H9 (cell line): ENCODE measurements at regions not wholly inside any gene's neighbourhood (a gene's known extent, or its start where the extent isn't known, plus 50 kb on each side); places are given as distances from the start of the nearest gene placed in this dataset.

Experiments used
- DNase-seq: peaks from one replicate; pipeline ENCODE4 v3.0.0-alpha.2; 2017
- H2AFZ ChIP-seq: one replicate; pipeline ENCODE4 v1.6.1; 2013; ENCODE audit warnings: mild to moderate bottlenecking, low read length, control low read depth, moderate library complexity
- H2AK5ac ChIP-seq: 2 replicates; pipeline ENCODE4 v1.6.1; 2013; ENCODE audit warnings: low read length, control low read depth, mixed read lengths; ENCODE audit not compliant: insufficient read length
- H2BK120ac ChIP-seq: one replicate; pipeline ENCODE4 v1.6.1; 2013; ENCODE audit warnings: low read depth, mild to moderate bottlenecking, low read length, control low read depth, inconsistent platforms; ENCODE audit not compliant: poor library complexity, severe bottlenecking
- H2BK12ac ChIP-seq: 2 replicates; pipeline ENCODE4 v1.6.1; 2013; ENCODE audit warnings: low read length, control low read depth, mixed read lengths, low read depth; ENCODE audit not compliant: insufficient read length
- H2BK15ac ChIP-seq: 2 replicates; pipeline ENCODE4 v1.6.1; 2013; ENCODE audit warnings: low read depth, low read length, control low read depth
- H2BK20ac ChIP-seq: one replicate; pipeline ENCODE4 v1.6.1; 2013; ENCODE audit warnings: low read depth, mild to moderate bottlenecking, low read length, control low read depth, inconsistent platforms; ENCODE audit not compliant: poor library complexity, severe bottlenecking
- H2BK5ac ChIP-seq: 2 replicates; pipeline ENCODE4 v1.6.1; 2013; ENCODE audit warnings: low read length, control low read depth, mixed read lengths; ENCODE audit not compliant: insufficient read length
- H3K14ac ChIP-seq: 2 replicates; pipeline ENCODE4 v1.6.1; 2013; ENCODE audit warnings: low read length, control low read depth; ENCODE audit not compliant: insufficient read depth
- H3K18ac ChIP-seq: 2 replicates; pipeline ENCODE4 v1.6.1; 2013; ENCODE audit warnings: low read depth, mild to moderate bottlenecking, mixed read lengths, low read length, control low read depth; ENCODE audit not compliant: insufficient read length
- H3K23ac ChIP-seq: 2 replicates; pipeline ENCODE4 v1.6.1; 2013; ENCODE audit warnings: low read length, control low read depth, mixed read lengths, low read depth; ENCODE audit not compliant: insufficient read length
- H3K23me2 ChIP-seq: 2 replicates; pipeline ENCODE4 v1.6.1; 2013; ENCODE audit warnings: low read depth, mild to moderate bottlenecking, mixed read lengths, low read length, control low read depth; ENCODE audit not compliant: insufficient read length, poor library complexity, severe bottlenecking
- H3K27ac ChIP-seq: 2 replicates; pipeline ENCODE4 v1.5.1; 2013; ENCODE audit warnings: low read length, control low read depth, mixed read lengths, low read depth; ENCODE audit not compliant: insufficient read length
- H3K27me3 ChIP-seq: 2 replicates; pipeline ENCODE4 v1.6.1; 2013; ENCODE audit warnings: low read length, control low read depth, inconsistent platforms; ENCODE audit not compliant: insufficient read depth
- H3K4ac ChIP-seq: 2 replicates; pipeline ENCODE4 v1.6.1; 2013; ENCODE audit warnings: low read depth, mild to moderate bottlenecking, control low read depth, inconsistent platforms, low read length, moderate library complexity
- H3K4me1 ChIP-seq: 2 replicates; pipeline ENCODE4 v1.6.1; 2013; ENCODE audit warnings: low read length, control low read depth, inconsistent platforms; ENCODE audit not compliant: insufficient read depth
- H3K4me2 ChIP-seq: 2 replicates; pipeline ENCODE4 v1.6.1; 2013; ENCODE audit warnings: low read length, control low read depth, mixed read lengths; ENCODE audit not compliant: insufficient read length, insufficient read depth
- H3K56ac ChIP-seq: 2 replicates; pipeline ENCODE4 v1.6.1; 2013; ENCODE audit warnings: low read depth, mild to moderate bottlenecking, mixed read lengths, low read length, control low read depth; ENCODE audit not compliant: insufficient read length
- H3K79me1 ChIP-seq: 2 replicates; pipeline ENCODE4 v1.6.1; 2013; ENCODE audit warnings: low read depth, mild to moderate bottlenecking, moderate library complexity, low read length, control low read depth, inconsistent platforms; ENCODE audit not compliant: insufficient read depth, poor library complexity, severe bottlenecking
- H3K79me2 ChIP-seq: 2 replicates; pipeline ENCODE4 v1.6.1; 2013; ENCODE audit warnings: low read length, control low read depth, inconsistent platforms; ENCODE audit not compliant: insufficient read depth
- H3K9ac ChIP-seq: 2 replicates; pipeline ENCODE4 v1.6.1; 2013; ENCODE audit warnings: low read length, control low read depth, mixed read lengths; ENCODE audit not compliant: insufficient read length; ENCODE audit errors: extremely low read depth
- H3K9me3 ChIP-seq: one replicate; pipeline ENCODE4 v1.6.1; 2013; ENCODE audit warnings: low read depth, low read length, inconsistent platforms; ENCODE audit not compliant: control insufficient read depth
- H3T11ph ChIP-seq: one replicate; pipeline ENCODE4 v1.6.1; 2013; ENCODE audit warnings: mild to moderate bottlenecking, low read length, control low read depth, inconsistent platforms
- H4K20me1 ChIP-seq: one replicate; pipeline ENCODE4 v1.6.1; 2013; ENCODE audit not compliant: control insufficient read depth, insufficient read length, insufficient read depth
- H4K5ac ChIP-seq: 2 replicates; pipeline ENCODE4 v1.6.1; 2013; ENCODE audit warnings: low read depth, mild to moderate bottlenecking, mixed read lengths, low read length, control low read depth; ENCODE audit not compliant: insufficient read length
- H4K8ac ChIP-seq: replicated peaks from 2 replicates; pipeline ENCODE4 v1.6.1; 2013; ENCODE audit warnings: low read length, control low read depth, mixed read lengths, low read depth; ENCODE audit not compliant: insufficient read length
- H4K91ac ChIP-seq: 2 replicates; pipeline ENCODE4 v1.6.1; 2013; ENCODE audit warnings: low read depth, mild to moderate bottlenecking, moderate library complexity, mixed read lengths, low read length, control low read depth; ENCODE audit not compliant: insufficient read length
- H3K27ac Mint-ChIP-seq, 3 experiments: 2 replicates in 2 of 3; 3 replicates in 1 of 3; pipeline ENCODE4 v1.8.0; 2020 to 2021; ENCODE audit warnings: mixed read lengths in 3 of 3, mild to moderate bottlenecking in 1 of 3, moderate library complexity in 1 of 3
- H3K27me3 Mint-ChIP-seq: 2 replicates; pipeline ENCODE4 v1.8.0; 2021; ENCODE audit warnings: low read depth, mild to moderate bottlenecking, moderate library complexity, mixed read lengths
- H3K36me3 Mint-ChIP-seq, 3 experiments: 2 replicates in 2 of 3; 3 replicates in 1 of 3; pipeline ENCODE4 v1.8.0; 2020 to 2021; ENCODE audit warnings: low read depth in 3 of 3, mixed read lengths in 3 of 3; ENCODE audit not compliant: insufficient read depth in 1 of 3
- H3K4me1 Mint-ChIP-seq, 2 experiments: 2 replicates each; pipeline ENCODE4 v1.8.0; 2020; ENCODE audit warnings: mixed read lengths in 2 of 2
- H3K4me3 Mint-ChIP-seq, 2 experiments: 2 replicates in 1 of 2; 3 replicates in 1 of 2; pipeline ENCODE4 v1.8.0; 2020 to 2021; ENCODE audit warnings: mild to moderate bottlenecking in 2 of 2, mixed read lengths in 2 of 2, moderate library complexity in 1 of 2
- H3K9me3 Mint-ChIP-seq, 2 experiments: 2 replicates in 1 of 2; 3 replicates in 1 of 2; pipeline ENCODE4 v1.8.0; 2020; ENCODE audit warnings: mild to moderate bottlenecking in 2 of 2, mixed read lengths in 2 of 2, moderate library complexity in 1 of 2
- CTCF ChIP-seq: fragments of 200-600 bp; sonication (generic); conservative IDR thresholded peaks from 3 replicates; pipeline ENCODE4 v1.8.0; 2021; ENCODE audit warnings: antibody characterized with exemption, mild to moderate bottlenecking
- WGBS: extraction: QIAGEN DNeasy Blood & Tissue Kit; methylation state at CpG from one replicate; pipeline ENCODE4 v1.1.7; 2013; ENCODE audit warnings: missing lambda C conversion rate, low lambda C conversion rate, mixed read lengths; ENCODE audit not compliant: insufficient read length; ENCODE audit errors: extremely low coverage; 5-methylcytosine and 5-hydroxymethylcytosine counted together

GRCh38 chr13:39862900-39863299 lies 207.4 kb downstream of the COG6 start:
- H2BK5ac ChIP-seq: no peak overlapping the region
- H3K14ac ChIP-seq: no peak overlapping the region
- no peak overlapping the region for H4K8ac ChIP-seq
- Mint-ChIP-seq H3K9me3 (no peaks in the 10 kb centered on the region), H3K4me3 (no peak overlapping the region), H3K27ac (no peak overlapping the region), H3K36me3 (no peaks in the 10 kb centered on the region), H3K27me3 (no peaks in the 10 kb centered on the region; the same call in 1 of the 2 replicates), H3K4me1 (peaks cover 0 to 2% of the 10 kb centered on the region in 2 experiments; a peak in 1 of 4 replicates)
- WGBS: no CpG with 5 or more reads among the region's 2 CpGs
- no peak overlapping the region for H3K27ac ChIP-seq
- no peaks in the 10 kb centered on the region for H3K9me3 ChIP-seq
- H3K4me1 ChIP-seq: no peaks in the 10 kb centered on the region
- no peak overlapping the region for H3K4ac ChIP-seq
- no peaks in the 10 kb centered on the region for H3K79me2 ChIP-seq
- no peak overlapping the region for H2AK5ac ChIP-seq
- H4K91ac ChIP-seq: no peak overlapping the region
- no peak overlapping the region for H4K5ac ChIP-seq
- no peak overlapping the region for H3T11ph ChIP-seq
- no peak overlapping the region for H3K4me2 ChIP-seq
- DNase-seq: no peak
- no peak overlapping the region for H2BK15ac ChIP-seq
- H3K18ac ChIP-seq: no peak overlapping the region
- H3K23me2 ChIP-seq: no peaks in the 10 kb centered on the region
- no peak overlapping the region for H2BK20ac ChIP-seq
- no peaks in the 10 kb centered on the region for H3K27me3 ChIP-seq
- no peak overlapping the region for H2AFZ ChIP-seq
- TF ChIP-seq CTCF: no peak
- H3K79me1 ChIP-seq: no peaks in the 10 kb centered on the region
- no peaks in the 10 kb centered on the region for H4K20me1 ChIP-seq
- no peak overlapping the region for H3K9ac ChIP-seq
- H2BK12ac ChIP-seq: no peak overlapping the region
- no peak overlapping the region for H3K23ac ChIP-seq
- no peak overlapping the region for H3K56ac ChIP-seq
- no peak overlapping the region for H2BK120ac ChIP-seq
